ENCODE measurements at regions not wholly inside any gene's neighbourhood (a gene's known extent, or its start where the extent isn't known, plus 50 kb on each side); places are given as distances from the start of the nearest gene placed in this dataset.
"Not testable (repeated sequence)": the region's sequence is repeated elsewhere in the genome, so short reads cannot be mapped to it uniquely, and the experiment has no call there.

DNA sequence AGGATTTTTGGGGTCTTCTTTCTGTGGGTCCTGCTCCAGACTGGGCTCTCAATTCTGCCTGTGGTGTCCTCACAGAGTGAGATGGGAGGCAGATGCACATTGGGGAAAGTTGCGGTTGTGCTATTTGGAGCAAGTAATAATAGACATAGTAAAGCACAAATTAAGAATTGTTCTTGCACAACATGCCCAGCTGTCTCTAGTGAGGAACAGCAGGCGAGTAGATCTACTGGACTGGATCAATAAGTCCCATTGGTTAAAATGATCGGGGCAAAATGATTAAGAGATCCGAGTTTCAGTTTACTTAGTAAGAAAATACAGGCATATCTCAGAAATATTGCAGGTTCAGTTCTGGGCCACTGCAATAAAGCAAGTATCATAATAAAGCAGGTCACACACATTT is 448.3 kb upstream of the PROX1 start:
- DNase-seq = no peak

GRCh38 chr1:213541641-213542040 is 446.1 kb upstream of the PROX1 start:
- no peak for DNase-seq

- DNase-seq = not testable (repeated sequence)
These were observed 442.6 kb upstream of the PROX1 start for GRCh38 chr1:213545181-213545580.

DNA sequence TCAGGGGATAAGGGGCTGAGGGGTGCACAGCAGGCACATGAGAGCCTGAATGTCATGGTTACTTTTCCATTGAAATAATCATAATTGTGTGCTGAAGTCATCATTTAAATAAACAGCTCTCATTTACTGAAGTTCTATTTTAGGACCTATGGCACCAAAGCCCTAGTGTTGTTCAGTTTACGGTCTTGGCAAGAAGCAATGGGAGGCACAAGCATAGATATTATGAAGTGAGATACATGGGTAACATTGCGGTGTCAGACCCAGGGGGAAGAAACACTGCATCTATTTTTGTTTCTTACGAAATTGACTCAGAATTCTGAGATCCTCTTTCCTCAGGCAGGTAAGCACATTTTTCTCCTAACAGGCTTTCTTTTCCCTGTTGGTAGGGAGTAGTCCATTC is 437.8 kb upstream of the PROX1 start:
- DNase-seq = no peak

DNA sequence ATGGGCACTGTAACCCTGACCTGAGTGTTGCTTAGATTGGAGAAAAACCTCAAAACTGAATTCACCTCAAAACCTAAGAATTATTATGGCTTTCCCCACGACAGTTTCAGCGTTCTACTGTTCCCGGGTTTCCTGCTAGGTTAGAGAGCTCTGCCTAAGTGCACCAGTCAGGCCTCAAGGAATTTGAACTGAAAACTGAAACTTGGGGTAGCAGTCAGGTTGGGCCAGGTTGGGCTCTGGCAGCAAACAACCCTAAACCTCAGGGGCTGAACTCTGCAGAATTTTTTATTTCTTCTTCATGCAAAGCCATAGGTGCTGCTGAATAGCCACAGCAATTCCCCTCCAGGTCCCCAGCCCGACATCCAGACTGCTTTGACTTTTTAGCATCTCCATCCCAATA is 437.0 kb upstream of the PROX1 start:
- DNase-seq = no peak

GRCh38 chr1:213552045-213552444 is 435.7 kb upstream of the PROX1 start:
- DNase-seq = no peak

DNA sequence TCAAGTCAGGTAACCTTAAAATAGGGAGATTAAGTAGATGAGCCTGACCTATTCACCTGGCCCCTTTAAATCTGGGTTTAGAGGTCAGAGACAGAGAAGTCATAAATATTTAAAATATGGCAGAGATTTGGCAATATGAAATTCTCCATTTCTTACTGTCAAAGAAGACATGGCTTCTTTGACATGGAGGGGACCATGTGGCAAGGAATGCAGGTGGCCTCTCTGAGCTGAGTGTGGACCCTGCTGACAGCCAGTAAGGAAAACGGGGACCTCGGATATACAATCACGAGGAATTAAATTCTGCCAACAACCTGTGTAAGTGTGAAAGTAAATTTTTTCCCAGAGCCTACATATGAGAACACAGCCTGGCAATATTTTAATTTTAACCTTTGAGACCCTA is 427.5 kb upstream of the PROX1 start:
- no peak for DNase-seq

DNA sequence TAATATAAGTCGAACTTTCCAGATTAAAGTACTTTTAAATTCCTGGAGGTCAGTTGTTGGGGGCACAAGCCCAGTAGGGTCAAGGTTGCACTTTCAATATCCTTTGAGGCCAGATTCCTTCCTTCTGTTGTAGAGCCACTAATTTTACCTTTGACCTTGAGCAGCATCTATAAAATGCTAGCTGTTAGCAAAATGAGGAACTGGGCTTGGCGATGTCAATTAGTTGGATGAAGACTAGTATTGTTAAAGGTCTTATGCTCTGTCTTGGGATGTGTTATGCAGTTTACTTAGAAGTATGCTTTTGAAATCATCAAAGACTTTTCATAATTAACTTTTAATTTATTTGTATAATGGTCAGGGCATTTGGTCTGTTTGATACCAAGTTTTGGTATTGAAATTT is 425.9 kb upstream of the PROX1 start:
- no peak for DNase-seq

DNA sequence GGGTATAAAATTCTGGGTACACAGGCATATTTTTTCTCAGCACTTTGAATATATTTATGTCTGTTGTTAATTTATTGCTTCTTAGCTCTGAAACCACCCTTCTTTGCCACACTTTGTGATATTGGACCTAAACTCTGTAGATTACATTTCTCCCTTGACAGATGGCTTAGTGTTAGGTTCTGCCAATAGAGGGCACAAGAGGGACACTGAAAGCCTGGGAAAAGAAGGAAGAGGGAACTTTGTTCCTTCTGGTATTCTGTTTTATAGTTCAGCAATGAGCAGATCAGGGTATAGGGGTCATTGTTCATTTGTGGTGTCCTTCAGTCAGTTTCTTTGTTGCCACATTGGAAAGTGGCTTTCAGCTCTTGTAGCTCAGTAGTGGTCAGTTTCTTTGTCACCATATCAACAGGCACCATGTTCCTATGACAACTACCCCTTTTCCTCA is 423.5 kb upstream of the PROX1 start:
- DNase-seq = no peak

DNA sequence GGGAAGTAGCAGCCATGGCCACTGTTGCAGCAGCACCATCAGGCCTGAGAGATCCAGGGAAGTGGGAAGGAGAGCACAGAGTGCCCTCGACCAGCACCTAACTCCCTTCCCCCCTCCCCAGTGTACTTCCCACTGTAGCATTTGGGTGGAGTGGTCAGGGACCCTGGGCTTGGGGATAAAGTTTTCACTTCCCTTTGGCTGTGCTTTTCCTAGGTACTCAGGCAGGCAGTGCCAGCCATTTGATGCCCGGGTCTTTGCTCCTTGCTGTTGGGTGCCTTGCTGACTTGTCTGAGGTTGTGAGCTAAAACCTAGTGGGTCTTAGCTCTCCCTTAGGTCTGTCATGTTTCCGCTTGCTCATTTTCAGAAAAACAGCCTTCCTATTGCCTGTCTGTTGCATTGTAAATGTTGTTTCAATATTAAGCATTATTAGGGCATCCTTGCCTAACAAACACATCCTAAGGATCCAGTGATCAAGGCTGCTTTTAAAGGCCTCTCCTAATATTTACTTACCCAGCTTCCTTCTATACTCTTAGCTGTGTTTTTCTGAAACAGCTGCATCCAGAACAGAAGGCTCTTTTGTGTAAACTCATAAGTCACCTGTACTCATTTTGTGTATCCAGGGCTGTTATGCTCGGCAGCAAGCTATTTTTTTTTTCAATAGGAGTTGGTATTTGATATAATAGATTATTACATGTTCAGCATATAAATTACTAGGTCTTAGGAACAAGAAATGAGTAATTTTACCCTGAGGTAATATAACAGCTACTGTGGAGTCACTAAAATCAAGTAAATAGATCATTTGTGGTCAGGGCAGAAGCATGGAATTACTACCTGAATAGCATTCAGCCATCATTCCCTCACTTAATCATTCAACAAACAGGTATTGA is 418.6 kb upstream of the PROX1 start:
- no peak for DNase-seq

DNA sequence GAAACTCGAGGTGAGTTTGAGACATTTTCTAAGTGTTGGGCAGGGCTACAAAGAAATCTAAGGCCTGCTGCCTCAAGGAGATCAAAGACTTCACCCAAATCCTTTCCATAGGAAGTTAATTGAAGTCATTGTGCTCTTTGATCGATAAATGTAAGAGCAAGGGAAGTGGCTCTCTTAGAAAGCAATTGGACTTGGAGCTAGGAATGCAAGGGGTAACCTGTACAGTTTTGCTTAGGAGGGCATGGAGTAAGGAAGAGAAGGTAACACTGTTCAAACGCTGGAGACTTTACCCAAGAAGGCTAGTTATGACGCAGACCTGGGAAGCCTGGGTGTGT is 418.0 kb upstream of the PROX1 start:
- no peak for DNase-seq

DNA sequence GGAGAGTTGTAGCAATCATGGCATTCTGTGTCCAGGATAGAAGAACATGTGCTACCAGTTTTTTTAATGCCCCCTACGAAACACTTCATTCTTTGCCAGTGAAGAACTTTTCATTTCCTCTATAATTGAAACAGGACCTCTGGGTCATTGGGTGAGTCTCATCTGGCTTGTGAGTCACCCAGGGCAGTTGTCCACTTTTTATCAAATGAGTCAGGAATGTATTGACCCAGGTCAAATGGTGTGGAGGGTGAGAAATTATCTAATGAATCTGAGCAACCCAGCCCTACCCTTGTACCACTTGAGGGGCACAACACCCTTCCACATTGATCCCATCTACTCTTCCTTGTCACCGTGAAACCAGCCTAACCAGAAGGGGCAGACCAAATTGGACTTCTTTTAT is 417.3 kb upstream of the PROX1 start:
- DNase-seq = no peak

DNA sequence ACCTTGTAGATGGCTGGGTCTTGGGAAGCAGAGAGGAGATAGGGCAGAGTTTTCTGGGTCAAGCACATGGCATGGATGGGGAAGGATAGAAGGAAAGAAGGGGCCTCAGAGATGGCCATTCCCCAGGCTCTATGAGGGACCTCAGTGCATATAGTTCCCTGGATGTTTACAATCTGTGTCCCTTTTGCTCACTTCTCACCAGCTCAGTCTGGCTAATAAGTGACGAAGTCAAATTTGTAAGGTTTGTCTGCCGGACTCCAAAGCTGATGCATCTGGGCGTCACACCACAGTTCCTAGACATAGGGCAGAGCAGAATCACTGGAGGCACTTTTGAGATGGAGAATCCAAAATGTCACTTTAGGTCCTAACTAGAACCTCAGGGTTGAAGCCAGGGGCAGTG is 416.4 kb upstream of the PROX1 start:
- no peak for DNase-seq

DNA sequence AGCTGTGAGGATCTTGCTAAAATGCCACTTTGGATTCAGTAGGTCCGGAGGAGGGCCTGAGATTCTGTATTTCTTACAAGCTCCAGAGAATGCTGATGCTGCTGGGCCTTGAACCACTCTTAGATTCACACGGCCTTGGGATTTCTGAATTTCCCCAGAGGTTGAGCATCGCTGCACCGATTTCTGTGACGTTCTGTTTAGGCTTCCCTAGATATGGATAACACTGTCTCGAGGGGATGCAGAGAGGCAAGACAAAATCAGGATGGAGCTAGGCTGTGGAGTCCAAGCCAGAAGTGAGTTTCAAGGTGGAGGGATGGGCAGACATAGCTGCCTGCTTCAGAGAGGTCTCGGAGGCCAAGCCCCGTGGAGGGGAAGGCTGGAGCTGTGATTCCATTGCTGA is 415.9 kb upstream of the PROX1 start:
- DNase-seq = no peak

DNA sequence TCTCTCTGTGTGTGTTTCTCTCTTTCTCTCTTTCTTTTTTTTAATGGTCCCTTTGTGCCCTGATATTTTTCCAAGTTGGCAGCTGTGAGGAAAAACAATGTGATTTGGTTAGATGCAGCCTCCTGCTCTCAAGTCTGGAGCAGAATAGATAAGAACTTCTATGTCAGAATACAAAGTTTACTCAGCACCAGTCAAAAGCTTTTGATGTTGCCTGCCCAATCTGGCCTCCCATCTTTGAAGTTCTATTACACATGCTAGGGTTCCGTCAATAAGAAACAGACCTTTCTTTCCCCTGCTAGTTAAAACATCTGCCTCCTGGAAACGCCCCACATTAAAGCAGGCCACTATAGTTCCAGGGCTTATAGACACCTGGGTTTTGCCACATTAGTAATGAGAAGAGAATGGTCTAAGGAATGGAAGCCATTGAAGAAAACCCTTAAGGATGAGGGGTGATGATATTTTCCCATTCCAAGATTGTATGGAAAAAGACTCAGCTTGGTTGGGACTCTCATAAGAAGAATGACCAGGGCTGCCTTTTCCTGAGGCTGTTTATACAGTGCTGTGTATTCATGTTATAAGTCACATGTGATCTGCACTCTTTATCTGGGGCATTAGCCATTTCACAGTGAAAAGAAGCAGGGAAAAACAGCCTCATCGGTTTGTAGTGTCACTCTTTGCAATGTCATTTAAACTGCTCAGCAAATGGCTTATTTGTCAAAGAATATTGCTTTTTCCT is 414.7 kb upstream of the PROX1 start:
- DNase-seq = no peak

DNA sequence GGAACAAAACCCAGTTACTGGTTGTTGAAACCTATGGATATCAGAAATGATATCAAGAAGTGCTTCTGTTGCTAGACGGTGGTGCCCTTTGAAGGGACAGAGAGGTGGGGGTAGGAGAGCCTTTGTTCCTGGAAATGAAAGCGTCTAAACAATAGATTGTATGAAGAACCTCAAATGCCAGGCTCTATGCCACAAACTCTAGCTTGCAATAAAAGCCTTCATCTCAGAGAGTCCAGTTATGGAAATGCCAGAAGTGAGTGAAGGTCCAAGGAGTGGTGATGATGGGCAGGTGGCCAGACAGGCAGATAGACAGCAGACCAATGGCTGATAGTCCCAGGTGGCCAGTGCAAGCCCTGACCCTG is 414.1 kb upstream of the PROX1 start:
- DNase-seq = no peak

GRCh38 chr1:213582976-213583567 is 404.7 kb upstream of the PROX1 start:
- no peak for DNase-seq

DNA sequence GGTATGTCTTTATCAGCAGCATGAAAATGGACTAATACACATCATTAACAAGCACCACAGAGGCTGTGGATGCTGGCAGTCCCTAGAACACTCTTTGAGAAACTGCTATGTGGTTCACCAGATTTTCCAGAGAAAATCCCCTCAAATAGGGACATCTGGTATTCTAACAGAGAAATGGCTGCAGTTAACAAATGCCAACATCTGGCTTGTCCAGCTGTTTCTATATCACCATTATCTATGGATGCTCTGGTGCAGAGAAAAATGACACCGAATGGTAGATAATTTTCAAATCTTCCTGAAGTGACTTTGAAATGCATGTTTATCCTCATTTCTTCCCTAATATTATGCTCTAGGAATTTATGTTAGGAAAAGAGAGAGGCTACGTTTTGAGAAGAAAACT is 403.5 kb upstream of the PROX1 start:
- DNase-seq = no peak

- no peak for DNase-seq
These were observed 402.4 kb upstream of the PROX1 start for GRCh38 chr1:213585402-213585801.

DNA sequence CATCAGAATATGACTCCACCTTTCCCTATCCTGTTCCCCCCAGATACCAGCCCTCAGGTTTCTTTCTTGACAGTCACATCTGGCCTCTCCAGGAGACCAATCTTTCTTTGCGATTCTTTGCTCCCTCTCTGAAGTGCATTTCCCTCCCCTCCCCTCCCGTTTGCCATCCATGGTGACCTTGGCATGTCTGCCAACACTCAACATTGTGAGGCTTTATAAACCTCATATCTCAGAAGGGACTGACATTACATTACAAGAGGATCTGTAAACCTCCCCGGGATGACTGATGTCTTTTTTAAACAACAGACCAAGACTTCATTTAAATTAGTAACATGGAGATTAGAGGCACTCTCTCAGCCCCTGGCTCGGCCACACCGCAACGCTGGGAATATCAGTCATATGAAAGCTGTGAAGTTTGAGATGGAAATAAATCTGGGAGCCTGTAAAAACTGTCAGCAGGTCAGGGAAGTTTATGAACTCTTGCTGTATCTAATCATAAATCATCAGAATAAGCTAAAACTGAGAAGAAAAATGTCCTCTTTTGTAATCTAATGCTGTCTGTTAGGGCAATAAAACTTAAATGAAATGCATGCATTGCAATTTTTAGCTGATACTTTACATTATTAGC is 401.7 kb upstream of the PROX1 start:
- DNase-seq = no peak

DNA sequence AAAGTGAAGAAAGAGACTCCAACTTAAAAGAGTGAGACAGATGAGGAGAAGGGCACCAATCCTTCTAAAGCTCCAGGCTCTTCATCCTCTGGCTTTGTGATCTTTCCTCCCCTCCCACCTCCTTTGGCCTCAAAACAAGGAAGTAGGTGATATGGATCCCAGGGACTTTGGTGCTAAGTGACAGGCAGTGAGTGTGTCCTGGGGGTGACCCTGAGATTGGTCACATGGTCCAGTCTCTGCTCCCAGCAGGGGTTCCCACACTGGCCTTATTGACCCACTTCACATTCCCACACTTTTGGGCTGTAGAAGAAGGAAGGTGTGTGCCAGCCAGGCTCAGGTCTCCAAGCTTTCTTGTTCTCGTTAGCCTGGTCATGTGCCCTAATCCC is 401.2 kb upstream of the PROX1 start:
- DNase-seq = no peak

- DNase-seq = no peak
These were observed 391.0 kb upstream of the PROX1 start for GRCh38 chr1:213596729-213597128.

DNA sequence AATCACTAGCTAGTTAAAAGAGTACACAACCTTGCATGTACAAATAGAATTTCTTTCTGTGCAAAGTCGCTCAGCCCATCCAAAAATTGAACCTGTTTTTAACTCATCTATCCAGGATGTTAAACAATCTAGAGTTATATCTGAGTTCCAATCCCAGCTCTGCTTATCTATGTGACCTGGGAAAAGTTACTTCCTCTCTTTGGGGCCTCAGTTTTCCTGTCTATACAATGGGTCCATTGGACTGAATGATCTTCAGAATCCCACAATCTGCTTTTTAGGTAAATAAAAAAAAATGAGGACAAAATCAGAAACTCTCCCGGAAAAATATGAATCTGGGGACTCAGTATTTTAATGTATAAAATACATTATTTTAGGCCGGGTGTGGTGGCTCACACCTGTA is 389.5 kb upstream of the PROX1 start:
- DNase-seq = no peak

DNA sequence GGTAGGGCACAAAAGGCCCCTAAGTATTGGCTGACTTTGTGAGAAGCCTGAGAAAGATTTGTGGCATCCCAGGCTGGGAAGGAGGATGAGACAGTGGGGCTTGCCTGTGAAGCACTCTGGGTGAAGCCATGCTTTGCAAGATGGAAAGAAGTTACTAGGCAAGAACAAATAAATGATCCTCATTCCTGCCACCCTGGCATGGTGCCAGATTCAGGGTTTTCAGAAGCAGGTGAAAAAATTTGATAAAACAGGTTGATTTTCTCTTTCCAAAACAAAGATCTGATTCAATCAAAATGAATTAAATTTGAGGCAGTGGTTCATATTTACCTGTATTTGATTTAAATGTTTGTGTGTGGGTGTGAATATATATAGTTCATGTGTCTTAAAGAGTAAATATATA is 386.9 kb upstream of the PROX1 start:
- DNase-seq = no peak
